Body of pancreas (tissue), 4 donors: ENCODE measurements at regions not wholly inside any gene's neighbourhood (a gene's known extent, or its start where the extent isn't known, plus 50 kb on each side); places are given as distances from the start of the nearest gene placed in this dataset.

Source experiments
- POLR2A ChIP-seq, 3 donors: fragments of 450-650 bp; IDR thresholded peaks; one replicate each; pipeline ENCODE4 v1.6.1; 2016; ENCODE audit warnings: antibody characterized with exemption in 3 of 3, mild to moderate bottlenecking in 2 of 3
- TF ChIP-seq, protein P1 (sequence below), 7 experiments: fragments of 450-650 bp in 4 of 7; fragments of 200-600 bp in 3 of 7; sonication (generic) in 3 of 7; IDR thresholded peaks; one replicate each; pipeline ENCODE4 v1.5.1; 2016 to 2019; ENCODE audit warnings: antibody characterized with exemption in 7 of 7

DNA sequence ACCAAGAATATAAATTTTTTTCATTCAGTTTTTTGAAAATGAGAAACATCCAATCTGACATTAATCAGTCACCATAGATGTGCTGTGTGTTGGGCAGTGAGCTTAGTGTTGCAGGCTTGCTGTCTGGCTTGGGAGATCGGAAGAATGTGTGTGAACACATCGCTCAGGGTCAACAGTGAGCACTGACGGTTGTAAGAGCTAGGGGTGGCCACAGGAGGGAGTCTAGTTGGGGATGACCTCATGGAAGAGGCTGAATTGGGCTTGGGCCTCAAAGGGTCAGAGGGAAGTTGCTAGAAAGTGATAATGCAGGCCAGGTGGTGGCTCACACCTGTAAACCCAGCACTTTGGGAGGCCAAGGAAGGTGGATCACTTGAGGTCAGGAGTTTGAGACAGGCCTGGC, 375.4 kb downstream of the DDX10 start:
- TF ChIP-seq, protein P1, sequence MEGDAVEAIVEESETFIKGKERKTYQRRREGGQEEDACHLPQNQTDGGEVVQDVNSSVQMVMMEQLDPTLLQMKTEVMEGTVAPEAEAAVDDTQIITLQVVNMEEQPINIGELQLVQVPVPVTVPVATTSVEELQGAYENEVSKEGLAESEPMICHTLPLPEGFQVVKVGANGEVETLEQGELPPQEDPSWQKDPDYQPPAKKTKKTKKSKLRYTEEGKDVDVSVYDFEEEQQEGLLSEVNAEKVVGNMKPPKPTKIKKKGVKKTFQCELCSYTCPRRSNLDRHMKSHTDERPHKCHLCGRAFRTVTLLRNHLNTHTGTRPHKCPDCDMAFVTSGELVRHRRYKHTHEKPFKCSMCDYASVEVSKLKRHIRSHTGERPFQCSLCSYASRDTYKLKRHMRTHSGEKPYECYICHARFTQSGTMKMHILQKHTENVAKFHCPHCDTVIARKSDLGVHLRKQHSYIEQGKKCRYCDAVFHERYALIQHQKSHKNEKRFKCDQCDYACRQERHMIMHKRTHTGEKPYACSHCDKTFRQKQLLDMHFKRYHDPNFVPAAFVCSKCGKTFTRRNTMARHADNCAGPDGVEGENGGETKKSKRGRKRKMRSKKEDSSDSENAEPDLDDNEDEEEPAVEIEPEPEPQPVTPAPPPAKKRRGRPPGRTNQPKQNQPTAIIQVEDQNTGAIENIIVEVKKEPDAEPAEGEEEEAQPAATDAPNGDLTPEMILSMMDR (IDR thresholded peaks at IDR 0.05) = no peak
- no peak for TF ChIP-seq POLR2A (IDR thresholded peaks at IDR 0.05)
